ENCODE measurements at regions not wholly inside any gene's neighbourhood (a gene's known extent, or its start where the extent isn't known, plus 50 kb on each side); places are given as distances from the start of the nearest gene placed in this dataset.

- TF ChIP-seq, protein P1, sequence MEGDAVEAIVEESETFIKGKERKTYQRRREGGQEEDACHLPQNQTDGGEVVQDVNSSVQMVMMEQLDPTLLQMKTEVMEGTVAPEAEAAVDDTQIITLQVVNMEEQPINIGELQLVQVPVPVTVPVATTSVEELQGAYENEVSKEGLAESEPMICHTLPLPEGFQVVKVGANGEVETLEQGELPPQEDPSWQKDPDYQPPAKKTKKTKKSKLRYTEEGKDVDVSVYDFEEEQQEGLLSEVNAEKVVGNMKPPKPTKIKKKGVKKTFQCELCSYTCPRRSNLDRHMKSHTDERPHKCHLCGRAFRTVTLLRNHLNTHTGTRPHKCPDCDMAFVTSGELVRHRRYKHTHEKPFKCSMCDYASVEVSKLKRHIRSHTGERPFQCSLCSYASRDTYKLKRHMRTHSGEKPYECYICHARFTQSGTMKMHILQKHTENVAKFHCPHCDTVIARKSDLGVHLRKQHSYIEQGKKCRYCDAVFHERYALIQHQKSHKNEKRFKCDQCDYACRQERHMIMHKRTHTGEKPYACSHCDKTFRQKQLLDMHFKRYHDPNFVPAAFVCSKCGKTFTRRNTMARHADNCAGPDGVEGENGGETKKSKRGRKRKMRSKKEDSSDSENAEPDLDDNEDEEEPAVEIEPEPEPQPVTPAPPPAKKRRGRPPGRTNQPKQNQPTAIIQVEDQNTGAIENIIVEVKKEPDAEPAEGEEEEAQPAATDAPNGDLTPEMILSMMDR (IDR thresholded peaks at IDR 0.05): no peak
- TF ChIP-seq MAFK (IDR thresholded peaks at IDR 0.05; ENCODE audit: partially characterized antibody): no peak
These were observed 490.2 kb downstream of the RAB28 start for GRCh38 chr4:12993923-12994322.
